ENCODE measurements at regions not wholly inside any gene's neighbourhood (a gene's known extent, or its start where the extent isn't known, plus 50 kb on each side); places are given as distances from the start of the nearest gene placed in this dataset.

DNA sequence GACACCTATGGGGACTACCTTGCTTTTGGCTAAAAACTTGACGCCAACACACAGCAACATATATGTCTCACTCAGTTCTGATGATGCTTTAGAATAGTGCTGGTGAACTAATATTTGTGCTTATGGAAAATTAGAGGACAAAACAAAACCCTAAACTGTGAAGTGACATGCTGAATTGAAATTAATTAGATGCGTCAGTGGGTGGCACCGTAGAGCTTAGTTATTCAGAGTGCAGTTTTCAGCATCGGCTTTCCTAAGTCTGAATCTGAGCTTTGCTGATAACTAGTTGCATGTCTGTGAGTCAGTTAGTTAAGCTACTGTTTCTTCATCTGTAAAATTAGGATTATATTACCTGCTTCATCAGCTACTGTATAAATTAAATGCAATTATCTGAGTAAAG, 245.0 kb upstream of the SORCS1 start:
- Mint-ChIP-seq H3K27me3 (no peaks in the 10 kb centered on the region), H3K4me3 (no peak overlapping the region), H3K36me3 (ENCODE audit: low read depth) (no peaks in the 10 kb centered on the region), H3K27ac (no peak overlapping the region), H3K4me1 (no peaks in the 10 kb centered on the region), H3K9me3 (no peaks in the 10 kb centered on the region)
- no peak for DNase-seq
- ChIA-PET CTCF (interaction anchor here (1.0 to 3.6 kb wide), 4 partner anchors 10 to 405 kb away, joined by 3 to 28 read pairs (median 4); no protein-coding TSS in a partner anchor), POLR2A (interaction anchor here (0.5 to 1.6 kb wide), 2 partner anchors 67 to 107 kb away, joined by 3 to 4 read pairs; no protein-coding TSS in a partner anchor)
- ATAC-seq (ENCODE audit: low read depth), result peak; percentile 40
- no peak for TF ChIP-seq CTCF (IDR thresholded peaks at IDR 0.05)
- intact Hi-C loops (cut with micrococcal nuclease), result loop anchor here (1.0 to 2.0 kb wide), 2 partner anchors 405 to 1375 kb away; no protein-coding TSS in a partner anchor

- Mint-ChIP-seq H3K27me3 (no peaks in the 10 kb centered on the region), H3K27ac (no peak overlapping the region), H3K36me3 (ENCODE audit: low read depth) (no peaks in the 10 kb centered on the region), H3K4me1 (no peaks in the 10 kb centered on the region), H3K9me3 (peaks cover 3% of the 10 kb centered on the region), H3K4me3 (no peak overlapping the region)
- DNase-seq (no peak), ATAC-seq (ENCODE audit: low read depth) (no peak)
- POLR2A ChIA-PET, result no interaction called here
- TF ChIP-seq CTCF (IDR thresholded peaks at IDR 0.05), result no peak
- CTCF ChIA-PET, result no interaction called here
- intact Hi-C loops (cut with micrococcal nuclease), result no loop called here
Observed at GRCh38 chr10:107398115-107398514, 233.6 kb upstream of the SORCS1 start.

DNA sequence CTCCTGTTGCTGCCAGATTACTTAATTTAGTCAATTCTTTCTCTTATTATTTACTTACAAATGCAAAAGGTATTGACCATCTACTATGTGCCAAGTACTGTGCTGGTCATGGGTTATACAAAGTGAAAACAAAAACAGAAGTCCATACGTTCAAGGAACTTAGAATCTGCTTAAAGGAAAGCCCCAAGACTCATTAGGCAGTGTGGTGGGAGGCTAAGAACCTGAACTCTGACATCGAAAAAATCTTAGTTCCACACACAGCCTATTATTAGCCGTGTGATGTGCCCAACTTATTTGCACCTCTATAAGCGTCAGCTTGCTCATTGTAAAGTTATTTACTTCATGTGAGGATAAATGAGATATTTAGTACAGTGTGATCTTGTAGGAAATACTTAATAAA, 227.4 kb upstream of the SORCS1 start:
- Mint-ChIP-seq H3K4me3 (no peak overlapping the region), H3K4me1 (no peaks in the 10 kb centered on the region), H3K36me3 (ENCODE audit: low read depth) (no peaks in the 10 kb centered on the region), H3K9me3 (peaks cover 2% of the 10 kb centered on the region), H3K27ac (no peak overlapping the region), H3K27me3 (no peaks in the 10 kb centered on the region)
- TF ChIP-seq CTCF (IDR thresholded peaks at IDR 0.05), result no peak
- ChIA-PET POLR2A (no interaction called here), CTCF (no interaction called here)
- DNase-seq, result no peak
- intact Hi-C loops (cut with micrococcal nuclease), result no loop called here
- no peak for ATAC-seq (ENCODE audit: low read depth)

DNA sequence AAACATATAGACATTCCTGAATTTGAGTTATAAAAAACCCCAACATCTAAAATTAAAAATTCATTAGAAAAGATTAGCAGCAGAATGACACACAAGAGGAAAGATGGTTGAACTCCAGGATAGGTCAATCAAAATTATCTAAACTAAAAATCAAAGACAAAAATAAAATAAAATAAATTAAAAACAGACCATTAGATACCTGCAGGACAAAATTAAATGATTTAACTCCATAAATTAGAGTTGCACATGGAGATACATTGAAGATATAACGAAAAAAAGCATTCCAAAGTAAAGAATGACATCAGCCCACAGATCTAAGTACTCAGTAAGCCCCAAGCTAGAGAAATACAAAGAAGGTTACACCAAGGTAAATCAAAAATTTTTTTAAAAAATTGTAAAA, 226.1 kb upstream of the SORCS1 start:
- Mint-ChIP-seq H3K27ac (no peak overlapping the region), H3K27me3 (no peaks in the 10 kb centered on the region), H3K4me1 (no peaks in the 10 kb centered on the region), H3K4me3 (no peak overlapping the region), H3K36me3 (ENCODE audit: low read depth) (no peaks in the 10 kb centered on the region), H3K9me3 (peaks cover 2% of the 10 kb centered on the region)
- TF ChIP-seq CTCF (IDR thresholded peaks at IDR 0.05), result no peak
- CTCF ChIA-PET, result no interaction called here
- POLR2A ChIA-PET, result no interaction called here
- DNase-seq (no peak), ATAC-seq (ENCODE audit: low read depth) (no peak)
- intact Hi-C loops (cut with micrococcal nuclease), result no loop called here

DNA sequence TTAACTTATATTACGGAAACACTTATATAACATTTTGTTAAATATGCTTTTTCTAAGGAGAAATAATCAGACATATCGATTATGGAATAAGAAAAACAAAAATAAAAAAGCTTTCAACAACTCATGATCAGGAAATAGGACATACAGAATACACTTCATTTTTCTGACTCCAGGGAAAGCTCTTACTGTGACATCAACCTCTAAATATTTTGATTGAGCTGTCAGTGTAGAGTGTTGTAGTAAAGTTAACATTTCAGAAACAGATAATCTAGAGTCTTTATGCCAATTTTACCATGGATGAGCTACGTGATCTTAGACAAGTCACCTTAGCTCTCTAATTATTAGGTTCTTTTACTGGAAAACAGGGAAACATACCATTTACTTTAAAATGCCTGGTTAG, 218.9 kb upstream of the SORCS1 start:
- no peaks in the 10 kb centered on the region for H3K27me3 Mint-ChIP-seq
- H3K36me3 Mint-ChIP-seq (ENCODE audit: low read depth), result no peaks in the 10 kb centered on the region
- peaks cover 3% of the 10 kb centered on the region for H3K9me3 Mint-ChIP-seq
- ATAC-seq (ENCODE audit: low read depth) (no peak), DNase-seq (no peak)
- POLR2A ChIA-PET, result no interaction called here
- H3K27ac Mint-ChIP-seq, result no peak overlapping the region
- H3K4me1 Mint-ChIP-seq, result no peaks in the 10 kb centered on the region
- CTCF ChIA-PET, result interaction anchor here (0.5 kb wide), 1 partner anchor 1399 kb away, joined by 3 read pairs; no protein-coding TSS in a partner anchor
- intact Hi-C loops (cut with micrococcal nuclease), result no loop called here
- no peak overlapping the region for H3K4me3 Mint-ChIP-seq
- no peak for TF ChIP-seq CTCF (IDR thresholded peaks at IDR 0.05)
